ELR (cell line): ENCODE measurements at regions not wholly inside any gene's neighbourhood (a gene's known extent, or its start where the extent isn't known, plus 50 kb on each side); places are given as distances from the start of the nearest gene placed in this dataset.

Experiments used
- DNase-seq: peaks from one replicate; pipeline ENCODE4 v3.0.0-alpha.2; 2015; ENCODE audit warnings: low read depth

DNA sequence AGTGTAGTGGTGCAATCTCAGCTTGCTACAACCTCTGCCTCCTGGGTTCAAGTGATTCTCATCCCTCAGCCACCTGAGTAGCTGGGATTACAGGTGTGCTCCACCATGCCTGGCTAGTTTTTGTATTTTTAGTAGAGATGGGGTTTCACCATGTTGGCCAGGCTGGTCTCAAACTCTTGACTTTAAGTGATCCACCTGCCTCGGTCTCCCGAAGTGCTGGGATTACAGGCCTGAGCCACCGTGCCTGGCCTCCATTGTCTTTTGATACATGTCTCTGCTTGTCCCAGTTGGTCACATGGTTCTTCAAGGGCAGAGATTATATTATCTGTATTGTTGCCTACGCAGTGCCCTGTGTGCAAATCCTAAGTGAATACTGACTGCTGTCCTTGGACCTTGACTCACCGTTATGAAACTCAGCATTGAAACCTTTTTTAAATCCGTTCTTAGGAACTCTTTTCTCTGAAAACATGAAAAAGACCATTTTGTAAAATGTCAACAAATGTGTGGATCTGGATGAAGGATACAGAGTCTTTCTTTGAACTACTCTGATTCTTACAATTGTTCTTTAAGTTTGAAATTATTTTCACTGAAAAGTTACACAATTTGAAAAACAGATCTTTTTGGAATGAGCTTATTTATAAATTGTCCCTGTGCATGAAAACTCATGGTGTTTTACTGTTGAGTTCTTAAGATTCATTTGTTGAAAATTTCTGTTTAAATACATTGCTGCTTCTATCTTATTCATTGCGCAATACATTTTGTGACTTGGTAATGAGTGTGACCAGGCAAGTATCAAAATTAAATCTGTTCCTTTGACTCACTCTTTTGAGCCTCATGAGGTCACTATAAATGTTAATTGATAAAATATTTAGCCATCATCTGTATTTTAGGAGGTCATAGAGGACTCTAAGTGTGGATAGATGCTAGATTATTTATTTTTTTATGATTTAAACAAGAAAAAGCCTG, 293.5 kb downstream of the UTRN start:
- peak; percentile 55 for DNase-seq

DNA sequence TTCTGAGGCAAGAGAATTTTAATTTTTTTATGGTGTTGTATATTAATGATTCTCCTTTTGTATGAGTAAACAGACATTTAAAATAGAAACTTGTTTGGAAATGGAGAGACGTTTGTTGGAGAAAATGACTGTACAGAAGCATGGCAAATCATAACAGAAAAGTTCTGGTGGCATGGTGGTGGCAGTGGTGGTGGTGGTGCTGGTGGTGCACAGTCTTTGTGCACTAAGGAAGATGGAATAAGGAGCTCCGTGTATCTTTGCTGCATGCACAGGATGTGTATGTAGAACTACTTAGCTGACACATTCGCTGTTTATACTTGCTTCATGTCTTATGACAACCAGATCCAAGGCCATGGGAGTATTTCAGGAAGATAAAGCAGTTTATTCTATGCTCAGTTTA, 294.9 kb downstream of the UTRN start:
- DNase-seq, result no peak

DNA sequence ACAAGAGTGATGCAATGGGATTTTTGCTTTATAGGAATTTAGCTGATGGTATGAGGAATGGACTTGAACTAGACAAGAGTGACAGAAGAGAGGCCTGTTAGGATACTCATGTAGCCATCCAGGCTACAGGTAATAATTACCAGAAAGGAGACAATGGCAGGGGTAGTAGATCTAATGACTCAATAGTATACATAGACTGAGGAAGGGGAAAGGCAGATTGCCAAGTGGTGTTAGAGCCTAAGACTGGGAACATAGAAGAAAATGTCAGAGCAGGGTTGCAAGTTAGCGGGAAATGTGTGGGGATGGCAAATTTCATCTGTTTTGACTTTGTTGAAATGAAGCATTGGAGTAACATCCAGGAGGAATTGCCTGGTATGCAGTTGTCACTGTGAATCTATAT, 295.6 kb downstream of the UTRN start:
- no peak for DNase-seq

DNA sequence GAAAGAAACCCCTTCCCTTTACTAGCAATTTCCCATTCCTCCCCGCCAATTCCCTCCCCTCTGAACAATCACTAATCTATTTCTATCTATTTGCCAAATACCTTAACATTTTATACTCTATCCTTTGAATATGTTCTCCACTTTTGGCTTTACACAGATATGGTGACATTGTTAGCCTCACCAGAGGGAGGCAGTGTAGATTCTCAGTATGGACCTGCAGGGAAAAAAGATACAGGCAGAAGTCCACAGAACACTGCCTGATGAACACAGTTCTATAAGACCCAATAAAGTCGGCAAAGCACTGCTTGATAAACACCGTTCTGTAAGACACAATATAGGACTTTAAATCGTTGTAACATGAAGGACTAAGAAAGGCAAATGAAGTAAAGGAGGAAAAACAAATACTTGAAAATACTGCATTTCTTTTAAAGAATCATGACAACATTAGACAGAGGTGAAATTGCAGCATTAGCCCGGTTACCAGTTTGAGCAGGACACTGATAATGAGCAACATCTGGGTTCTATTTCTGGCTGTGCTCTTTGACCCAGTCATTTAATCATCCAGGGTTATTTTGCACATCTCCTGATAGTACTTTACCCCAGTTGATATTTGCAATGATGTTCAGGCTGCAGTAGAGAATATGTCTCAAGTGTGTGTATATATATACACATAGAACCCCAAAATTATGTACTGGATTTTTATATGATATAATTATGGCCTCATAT, 296.8 kb downstream of the UTRN start:
- DNase-seq, result peak; percentile 60

DNA sequence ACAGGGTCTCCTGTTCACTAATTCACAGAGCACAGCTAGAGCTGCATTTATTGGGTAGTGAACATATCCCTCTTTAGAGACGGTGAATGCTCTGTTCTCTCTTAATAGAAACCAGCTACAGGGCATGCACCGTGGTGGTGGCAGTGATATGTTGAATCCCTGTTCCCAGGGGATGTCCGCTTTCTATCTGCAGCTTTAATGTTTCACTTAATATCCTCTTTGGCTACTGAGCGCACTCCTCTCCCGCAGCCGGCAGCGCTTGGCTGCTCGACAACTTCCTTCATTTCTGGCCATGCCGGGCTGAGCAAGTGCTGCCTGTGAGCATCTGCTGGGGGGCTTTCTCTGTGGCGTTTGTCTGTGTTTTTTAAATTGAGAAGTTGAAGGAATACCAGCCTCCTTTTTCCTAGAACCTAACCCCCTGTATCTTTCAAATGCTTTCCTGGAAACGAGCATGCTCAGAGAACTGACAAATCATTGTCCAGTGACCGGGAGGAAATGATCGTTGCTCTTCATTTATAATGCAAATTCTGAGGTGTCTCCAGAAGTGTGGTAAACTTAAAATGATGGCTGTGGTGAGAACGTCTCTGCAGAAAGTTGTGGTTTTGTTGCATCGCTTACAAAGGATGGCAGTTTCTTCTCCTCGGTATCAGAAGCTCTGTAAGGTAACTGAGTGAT, 297.9 kb downstream of the UTRN start:
- DNase-seq, result peak; percentile 45

DNA sequence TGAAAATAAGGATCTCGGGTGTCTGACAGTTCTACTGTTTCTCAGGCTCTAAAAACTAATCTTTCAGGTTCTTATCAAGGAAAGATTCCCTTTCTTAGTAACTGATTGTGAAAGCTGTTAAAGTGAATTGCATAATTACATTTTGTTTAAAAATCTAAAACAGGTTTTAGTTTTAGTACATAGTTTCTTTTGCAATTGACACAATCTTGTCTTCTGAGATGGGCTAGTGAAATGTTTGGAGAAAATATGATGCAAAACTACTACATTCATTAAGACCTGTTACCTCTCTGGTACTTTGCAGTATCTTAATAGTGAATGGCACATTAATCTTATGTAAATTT, 298.4 kb downstream of the UTRN start:
- DNase-seq, result no peak

DNA sequence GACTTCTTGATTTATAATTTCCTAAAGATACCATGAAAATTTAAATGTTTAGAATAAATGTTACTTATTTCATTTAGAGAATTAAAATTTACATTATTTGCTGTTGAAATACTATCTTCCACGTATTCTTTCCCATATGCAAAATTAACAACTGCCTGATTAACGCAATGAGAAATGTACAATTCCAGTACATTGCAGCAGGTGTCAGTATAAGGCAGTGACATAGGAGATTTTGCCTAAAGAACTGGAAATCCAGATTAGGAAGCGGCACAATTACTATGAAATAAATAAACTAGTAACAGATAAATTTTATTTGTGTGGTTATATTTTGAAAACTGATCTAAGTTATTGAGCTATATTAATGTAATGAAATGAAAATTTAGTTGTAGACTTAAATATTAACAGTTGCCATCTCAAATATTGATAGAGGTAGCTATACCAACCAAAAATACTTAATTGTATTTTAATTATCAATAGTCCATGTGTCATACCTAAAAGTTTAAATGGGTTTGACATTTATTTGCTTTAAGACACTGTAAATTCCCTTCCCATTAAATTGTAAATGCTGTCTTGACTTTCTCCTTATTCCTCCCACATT, 300.2 kb downstream of the UTRN start:
- peak; percentile 65 for DNase-seq

DNA sequence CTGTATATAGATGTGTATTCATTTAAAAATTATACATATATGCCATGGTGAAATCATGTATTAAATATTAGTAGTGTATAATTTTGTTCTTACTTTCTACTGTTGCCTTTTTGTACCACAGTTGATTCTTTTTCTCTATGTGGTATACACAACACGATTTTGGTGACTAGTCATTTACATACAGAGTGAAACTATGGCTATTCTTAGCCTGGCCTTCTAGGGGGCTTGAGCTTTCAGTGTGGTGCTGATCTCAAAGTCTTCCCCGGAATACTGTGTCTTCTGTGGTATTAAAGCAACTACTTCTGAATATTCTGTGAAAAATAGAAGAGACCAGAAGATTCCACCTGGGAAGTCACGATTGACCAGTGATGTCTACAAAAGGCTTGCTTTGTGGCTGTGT, 301.9 kb downstream of the UTRN start:
- no peak for DNase-seq

DNA sequence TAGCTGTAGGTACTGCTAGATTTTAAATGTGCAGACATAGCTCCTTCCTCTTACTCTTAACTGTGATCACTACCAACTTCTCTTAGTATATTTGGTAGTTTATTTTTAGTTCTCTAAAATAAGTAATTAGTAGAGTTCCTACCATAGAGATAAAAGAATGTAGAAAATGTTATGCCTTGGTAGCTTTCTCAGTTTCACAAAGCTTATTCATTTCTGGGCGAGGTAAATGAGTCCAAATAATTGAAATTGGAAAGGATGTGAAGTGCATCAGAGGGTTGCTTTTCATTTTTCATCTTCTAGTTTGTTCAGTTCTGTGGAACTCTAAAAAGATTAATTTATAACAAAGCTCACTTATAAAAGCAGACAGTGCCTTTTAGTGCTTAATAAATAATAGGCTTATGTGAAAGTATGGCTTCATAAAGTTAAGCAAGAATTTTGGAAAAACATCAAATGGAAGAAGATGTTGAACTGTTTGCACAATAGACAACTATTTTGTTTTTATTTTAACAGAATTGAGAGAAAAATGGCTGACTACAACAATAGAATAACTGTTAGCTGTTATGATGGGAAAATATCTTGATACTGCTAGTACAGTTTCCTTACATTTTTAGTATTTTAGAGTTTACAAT, 303.7 kb downstream of the UTRN start:
- DNase-seq, result no peak

DNA sequence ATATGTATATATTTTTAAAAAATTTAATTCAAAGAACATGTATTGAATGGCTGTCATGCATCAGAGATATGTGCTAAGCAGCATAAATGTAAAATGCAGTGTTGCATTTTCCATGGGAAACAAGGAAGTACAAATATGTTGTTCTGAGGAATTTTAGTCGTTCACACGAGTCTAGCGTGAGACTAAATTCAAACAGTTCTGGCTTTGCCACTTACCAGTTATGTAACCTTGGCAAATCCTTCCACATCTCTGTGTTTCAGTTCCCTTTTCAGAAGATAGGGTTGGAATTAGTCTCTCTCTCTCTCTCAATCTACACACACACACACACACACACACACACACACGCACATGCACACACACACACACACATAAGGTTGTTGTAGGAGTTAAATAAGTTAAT, 305.4 kb downstream of the UTRN start:
- no peak for DNase-seq

DNA sequence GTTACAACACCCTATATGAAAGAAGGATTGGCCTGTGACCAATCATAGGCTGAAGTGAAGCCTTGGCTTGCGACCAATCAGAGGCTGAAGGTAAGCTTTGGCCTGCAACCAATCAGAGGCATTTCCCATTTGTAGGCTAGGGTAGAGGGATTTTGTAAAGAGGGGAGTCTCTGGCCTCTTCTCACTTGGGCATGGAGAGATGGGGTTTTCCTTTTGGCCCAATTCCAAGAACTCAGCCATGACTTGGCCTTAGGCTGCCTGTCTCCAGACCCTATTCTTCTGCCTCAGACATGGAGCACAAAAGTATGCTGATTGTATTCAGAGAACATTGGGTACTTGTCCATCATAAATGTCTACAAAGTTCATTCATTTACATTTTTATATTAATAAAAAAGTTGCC, 308.3 kb downstream of the UTRN start:
- no peak for DNase-seq

DNA sequence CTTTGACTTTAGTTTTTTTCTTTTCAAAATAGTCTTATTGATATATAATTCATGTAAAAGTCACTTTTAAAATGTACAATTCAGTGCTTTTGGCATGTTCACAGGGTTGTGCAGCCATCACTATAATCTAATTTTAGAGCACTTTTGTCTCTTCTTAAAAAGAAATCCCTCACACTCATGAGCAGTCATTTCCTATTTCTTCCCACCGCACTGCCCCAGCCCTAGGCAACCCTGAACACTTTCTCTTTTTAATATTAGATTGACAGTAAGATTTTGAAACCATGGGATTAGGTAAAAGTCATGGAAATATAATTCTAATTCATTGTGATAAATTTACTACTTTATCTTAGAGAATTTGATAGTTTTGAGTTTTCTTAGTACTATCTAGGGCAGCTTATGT, 309.4 kb downstream of the UTRN start:
- no peak for DNase-seq

DNA sequence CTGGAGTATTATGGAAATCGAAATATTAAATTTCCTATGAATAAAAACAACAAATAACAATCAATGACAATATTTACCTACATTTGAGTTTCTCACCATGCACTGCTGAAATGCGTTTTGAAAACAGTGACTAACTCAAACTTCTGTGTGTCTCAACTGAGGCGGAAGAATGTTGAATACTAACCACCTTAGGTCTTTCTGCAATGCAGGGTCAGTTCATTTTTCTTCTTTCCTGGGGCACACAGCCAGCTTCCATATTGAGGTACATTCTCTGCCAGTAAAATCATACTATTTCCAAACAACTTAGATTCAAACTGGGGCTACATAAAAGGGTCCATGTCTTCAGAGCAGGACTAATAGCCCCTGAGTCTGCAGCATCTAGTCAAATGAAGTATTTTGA, 310.1 kb downstream of the UTRN start:
- DNase-seq, result no peak

DNA sequence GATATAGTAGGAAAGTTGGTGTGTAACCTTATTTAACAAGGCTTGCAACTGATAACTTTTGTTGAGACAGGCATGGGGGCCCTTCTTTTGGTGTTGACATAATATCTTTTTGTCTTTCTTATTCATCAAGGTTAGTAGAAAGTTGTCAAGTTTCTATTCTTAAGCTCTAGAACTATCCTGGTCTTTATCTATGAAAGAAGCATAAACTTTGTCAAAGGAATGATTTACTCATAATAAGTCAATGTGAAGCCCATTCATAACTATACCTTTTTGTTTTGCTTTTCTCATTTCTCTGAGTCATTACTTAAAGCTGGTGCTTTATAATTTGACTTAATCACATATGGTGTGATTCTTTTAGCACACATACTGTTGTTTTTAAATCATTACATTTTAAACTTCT, 312.4 kb downstream of the UTRN start:
- no peak for DNase-seq

DNA sequence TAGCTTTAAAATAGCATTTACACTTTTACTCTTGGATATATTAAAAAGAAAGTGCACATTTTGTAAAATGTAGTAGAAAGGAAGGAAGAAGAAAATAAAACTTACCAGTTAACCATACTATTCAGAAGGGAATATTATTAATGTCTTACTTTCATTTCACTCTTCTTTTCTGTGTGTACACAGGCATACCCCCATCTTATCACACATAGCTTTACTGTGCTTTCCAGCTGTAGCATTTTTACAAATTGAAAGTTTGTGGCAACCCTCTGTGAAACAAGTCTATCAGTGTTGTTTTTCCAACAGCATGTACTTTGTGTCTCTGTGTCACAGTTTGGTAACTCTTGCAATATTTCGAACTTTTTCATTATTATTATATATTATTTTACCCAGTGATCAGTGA, 314.5 kb downstream of the UTRN start:
- DNase-seq, result no peak

DNA sequence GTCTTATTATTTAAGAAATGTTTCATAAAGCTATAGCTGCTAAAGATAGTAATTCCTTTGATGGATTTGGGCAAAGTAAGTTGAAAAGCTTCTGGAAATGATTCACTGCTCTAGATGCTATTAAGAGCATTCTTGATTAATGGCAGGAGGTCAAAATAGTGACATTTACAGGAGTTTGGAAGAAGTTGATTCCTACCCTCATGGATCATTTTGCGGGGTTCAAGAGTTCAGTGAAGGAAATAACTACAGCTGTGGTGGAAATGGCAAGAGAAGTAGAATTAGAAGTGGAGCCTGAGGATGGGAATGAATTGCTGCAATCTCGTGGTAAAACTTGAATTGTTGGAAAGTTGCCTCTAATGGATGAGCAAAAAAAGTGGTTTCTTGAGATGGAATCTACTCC, 316.1 kb downstream of the UTRN start:
- no peak for DNase-seq

DNA sequence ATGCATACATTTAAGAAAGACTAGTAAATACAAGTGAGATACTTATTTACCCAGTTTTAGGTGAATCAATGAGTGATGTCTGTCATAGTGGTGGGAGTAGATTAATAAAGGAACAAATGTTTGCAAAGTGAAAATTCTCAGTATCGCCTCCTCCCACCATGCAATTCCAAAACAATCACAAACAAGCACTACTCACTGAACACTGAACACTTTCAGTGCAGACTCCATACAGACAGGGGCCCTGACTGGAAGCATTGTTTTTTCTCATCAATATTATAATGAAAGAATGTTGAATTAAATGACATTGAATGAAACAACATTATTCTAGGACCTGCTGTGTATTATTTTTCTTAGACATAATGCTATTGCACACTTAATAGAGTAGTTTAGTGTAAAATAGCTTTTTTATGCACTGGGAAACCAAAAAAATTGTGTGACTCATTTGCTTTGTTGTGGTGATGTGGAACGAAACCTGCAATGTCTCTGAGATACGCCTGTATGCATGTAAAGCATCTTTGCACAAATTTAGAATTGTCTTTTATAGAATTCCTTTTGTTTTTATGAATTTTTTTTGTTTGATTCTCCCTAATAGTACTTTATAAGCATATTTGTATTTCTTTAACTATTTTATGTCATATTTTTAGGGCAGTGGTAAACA, 317.5 kb downstream of the UTRN start:
- no peak for DNase-seq

DNA sequence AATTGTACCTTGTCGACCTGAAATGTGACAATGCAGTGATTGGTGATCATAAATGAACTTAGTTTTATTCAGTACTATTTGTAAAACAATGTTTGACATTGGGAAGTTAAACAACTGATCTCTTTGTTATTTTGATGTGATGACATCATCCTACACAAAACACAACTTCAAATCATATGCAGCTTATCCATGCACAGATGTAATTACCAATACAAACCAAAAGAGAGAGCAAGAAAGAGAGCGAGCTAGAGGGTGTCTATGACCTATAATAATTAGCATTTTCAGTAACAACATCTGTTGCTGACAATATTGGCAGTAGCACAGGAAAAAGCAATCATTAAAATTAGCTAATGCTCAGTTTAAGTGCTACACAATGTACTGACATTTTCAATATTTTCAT, 320.9 kb downstream of the UTRN start:
- DNase-seq, result no peak

DNA sequence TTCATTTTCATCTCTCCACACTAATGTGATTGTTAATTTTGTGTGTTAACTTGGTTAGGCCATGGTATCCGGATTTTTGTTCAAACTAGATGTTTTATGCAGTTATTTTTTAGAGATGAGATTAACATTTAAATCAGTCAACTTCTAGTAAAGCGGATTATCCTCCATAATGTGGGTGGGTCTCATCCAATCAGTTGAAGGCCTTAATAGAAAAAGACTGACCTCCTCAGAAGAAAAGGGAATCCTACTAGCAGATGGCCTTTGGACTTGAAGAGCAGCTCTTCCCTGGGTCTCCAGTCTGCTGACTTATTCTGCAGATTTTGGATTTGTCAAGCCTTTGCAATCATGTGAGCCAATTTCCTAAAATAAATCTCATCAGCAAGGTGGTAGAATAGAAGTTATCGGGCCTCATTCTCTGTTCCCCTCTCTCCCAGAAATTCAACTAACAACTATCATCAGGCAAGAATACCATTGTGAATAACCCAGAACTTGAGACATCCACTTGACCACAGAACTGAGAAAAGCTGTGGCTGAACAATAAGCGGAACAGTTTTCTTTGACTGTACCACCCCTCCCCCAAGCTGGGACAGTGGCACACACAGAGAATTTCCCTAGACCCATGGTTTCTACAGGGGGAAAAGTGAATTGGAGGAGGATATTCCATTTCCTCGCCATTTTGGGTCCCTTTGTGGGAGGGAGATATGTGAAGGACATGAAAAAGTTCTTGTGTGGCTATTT, 323.0 kb downstream of the UTRN start:
- DNase-seq, result no peak

DNA sequence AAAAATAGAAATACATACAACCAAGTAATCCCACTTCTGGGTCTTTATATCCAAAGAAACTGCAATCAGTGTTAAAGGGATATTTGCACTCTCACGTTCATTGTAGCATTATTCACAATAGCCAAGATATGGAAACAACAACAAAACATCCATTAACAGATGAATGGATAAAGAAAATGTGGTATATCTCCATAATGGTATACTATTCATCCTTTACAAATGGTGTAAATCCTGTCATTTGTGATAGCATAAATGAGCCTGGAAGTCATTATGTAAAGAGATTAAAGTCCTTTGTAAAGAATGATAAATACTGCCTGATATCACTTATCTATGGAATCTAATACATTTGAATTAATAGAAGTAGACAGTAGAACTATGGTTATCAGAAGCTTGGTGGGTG, 327.7 kb downstream of the UTRN start:
- no peak for DNase-seq

DNA sequence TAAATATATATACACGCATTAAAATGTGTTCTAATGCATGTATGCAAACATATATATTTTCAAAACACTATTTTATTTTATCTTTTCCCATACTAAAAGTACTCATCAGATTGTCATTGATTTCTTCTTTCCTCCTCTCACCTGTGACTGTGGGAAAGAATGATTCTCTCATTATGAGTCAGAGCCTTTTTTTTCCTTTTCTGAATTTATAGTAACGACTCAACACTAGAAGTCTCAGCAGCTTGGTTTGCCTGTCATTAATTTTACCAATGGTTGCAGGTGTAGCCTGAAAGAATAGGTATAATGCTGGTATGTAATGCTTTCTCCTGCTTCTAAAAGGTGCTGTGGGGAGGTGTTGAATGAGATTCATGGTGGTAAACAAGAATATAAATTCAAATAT, 328.7 kb downstream of the UTRN start:
- peak; percentile 58 for DNase-seq
